HG02840 (cell line): ENCODE measurements at regions not wholly inside any gene's neighbourhood (a gene's known extent, or its start where the extent isn't known, plus 50 kb on each side); places are given as distances from the start of the nearest gene placed in this dataset.
"Not testable (repeated sequence)": the region's sequence is repeated elsewhere in the genome, so short reads cannot be mapped to it uniquely, and the experiment has no call there.

Experiments
- ATAC-seq: cut with Tn5 transposase; IDR thresholded peaks from one replicate; pipeline ENCODE4 v1.9.1; 2021; ENCODE audit warnings: mild to moderate bottlenecking, moderate library complexity, moderate number of reproducible peaks; ENCODE audit not compliant: unreplicated experiment, low FRiP score

- no peak for ATAC-seq
These were observed 129.5 kb upstream of the NYAP2 start for GRCh38 chr2:225270053-225270452.

- no peak for ATAC-seq
These were observed 145.1 kb upstream of the NYAP2 start for GRCh38 chr2:225254363-225254762.

- no peak for ATAC-seq
These were observed 154.6 kb upstream of the NYAP2 start for GRCh38 chr2:225244933-225245332.

GRCh38 chr2:225236769-225237323, 162.7 kb upstream of the NYAP2 start:
- ATAC-seq, result no peak

GRCh38 chr2:225233234-225233633, 166.3 kb upstream of the NYAP2 start:
- ATAC-seq, result no peak

GRCh38 chr2:225231900-225232299, 167.6 kb upstream of the NYAP2 start:
- no peak for ATAC-seq

GRCh38 chr2:225229346-225229745, 170.2 kb upstream of the NYAP2 start:
- ATAC-seq, result not testable (repeated sequence)

GRCh38 chr2:225226441-225226840, 173.1 kb upstream of the NYAP2 start:
- no peak for ATAC-seq

- no peak for ATAC-seq
These were observed 176.2 kb upstream of the NYAP2 start for GRCh38 chr2:225223301-225223700.

- ATAC-seq, result no peak
These were observed 165.2 kb upstream of the DOCK10 start for GRCh38 chr2:225207471-225207870.

- no peak for ATAC-seq
These were observed 164.8 kb upstream of the DOCK10 start for GRCh38 chr2:225207043-225207442.

- ATAC-seq, result no peak
These were observed 154.3 kb upstream of the DOCK10 start for GRCh38 chr2:225196579-225196978.

- ATAC-seq, result no peak
These were observed 150.6 kb upstream of the DOCK10 start for GRCh38 chr2:225192869-225193268.

- ATAC-seq, result no peak
These were observed 148.7 kb upstream of the DOCK10 start for GRCh38 chr2:225190987-225191386.

GRCh38 chr2:225184948-225185347, 142.7 kb upstream of the DOCK10 start:
- no peak for ATAC-seq

- no peak for ATAC-seq
These were observed 139.9 kb upstream of the DOCK10 start for GRCh38 chr2:225182126-225182525.

- no peak for ATAC-seq
These were observed 134.8 kb upstream of the DOCK10 start for GRCh38 chr2:225177098-225177497.

GRCh38 chr2:225173909-225174308, 131.6 kb upstream of the DOCK10 start:
- no peak for ATAC-seq

GRCh38 chr2:225171350-225171749, 129.1 kb upstream of the DOCK10 start:
- no peak for ATAC-seq

- ATAC-seq, result no peak
These were observed 127.9 kb upstream of the DOCK10 start for GRCh38 chr2:225170162-225170561.

- no peak for ATAC-seq
These were observed 127.1 kb upstream of the DOCK10 start for GRCh38 chr2:225169396-225169795.

- no peak for ATAC-seq
These were observed 122.8 kb upstream of the DOCK10 start for GRCh38 chr2:225165052-225165451.
